Gastrocnemius medialis (tissue), 4 donors: ENCODE measurements at regions not wholly inside any gene's neighbourhood (a gene's known extent, or its start where the extent isn't known, plus 50 kb on each side); places are given as distances from the start of the nearest gene placed in this dataset.
A peak's percentile ranks its signal among the peaks of the same experiment; 100 is the strongest.

Experiments used
- ATAC-seq, 2 donors: fragments of 150-250 bp; one replicate each; pipeline ENCODE4 v1.9.1; 2016
- DNase-seq, 2 donors: peaks; one replicate each; pipeline ENCODE4 v3.0.0-alpha.2; 2019
- H3K27ac ChIP-seq, 4 donors: fragments of 200-600 bp; sonication (generic); 1 replicate in 1 of 4; 2 replicates in 3 of 4; pipeline ENCODE4 v1.5.1; 2016 to 2018; ENCODE audit warnings: mild to moderate bottlenecking in 2 of 4, moderate library complexity in 1 of 4
- H3K27me3 ChIP-seq, 3 donors: fragments of 200-600 bp; sonication (generic) in 2 of 3; 1 replicate in 1 of 3; 2 replicates in 2 of 3; pipeline versions ENCODE4 v1.5.1 to v1.6.0; 2016 to 2019; ENCODE audit warnings: mild to moderate bottlenecking in 1 of 3, moderate library complexity in 1 of 3
- H3K36me3 ChIP-seq, 2 donors: fragments of 200-600 bp; sonication (generic) in 1 of 2; one replicate each; pipeline ENCODE4 v1.5.1; 2017 to 2018
- H3K4me1 ChIP-seq, 2 donors: fragments of 200-600 bp; sonication (generic) in 1 of 2; one replicate each; pipeline ENCODE4 v1.5.1; 2016 to 2017; ENCODE audit warnings: mild to moderate bottlenecking in 2 of 2
- H3K4me3 ChIP-seq, 4 donors: fragments of 200-600 bp; sonication (generic) in 3 of 4; 1 replicate in 1 of 4; 2 replicates in 3 of 4; pipeline ENCODE4 v1.5.1; 2016 to 2019; ENCODE audit warnings: mild to moderate bottlenecking in 2 of 4
- H3K9me3 ChIP-seq, 3 donors: fragments of 200-600 bp; sonication (generic) in 2 of 3; 1 replicate in 1 of 3; 2 replicates in 2 of 3; pipeline ENCODE4 v1.5.1; 2016 to 2019
- CTCF ChIP-seq, 5 experiments: fragments of 450-650 bp in 3 of 5; fragments of 200-600 bp in 2 of 5; sonication (generic) in 2 of 5; IDR thresholded peaks in 4 of 5; conservative IDR thresholded peaks in 1 of 5; 1 replicate in 4 of 5; 2 replicates in 1 of 5; pipeline ENCODE4 v1.5.1; 2016 to 2019; ENCODE audit warnings: antibody characterized with exemption in 5 of 5, mild to moderate bottlenecking in 3 of 5, moderate library complexity in 3 of 5
- POLR2A ChIP-seq, 2 donors: fragments of 450-650 bp; IDR thresholded peaks; one replicate each; pipeline ENCODE4 v1.6.1; 2017; ENCODE audit warnings: antibody characterized with exemption in 2 of 2, mild to moderate bottlenecking in 2 of 2, moderate library complexity in 2 of 2
- in situ Hi-C, 4 donors: fragments of 200-750 bp; cut with MboI; loops; one replicate each; pipeline versions ENCODE4 v1.15.0 to v1.8.0; 2017; ENCODE audit warnings: low sequenced_read_pairs in 4 of 4
- intact Hi-C: fragments of 100-400 bp; cut with DNase I; formaldehyde crosslinking; loops from one replicate; pipeline ENCODE4 v1.15.1; 2023; ENCODE audit warnings: low total_unique reads

- Histone ChIP-seq H3K4me3 (no peak overlapping the region), H3K36me3 (no peaks in the 10 kb centered on the region), H3K27me3 (no peaks in the 10 kb centered on the region), H3K27ac (no peak overlapping the region), H3K4me1 (peaks cover 26 to 37% of the 10 kb centered on the region in 2 donors), H3K9me3 (no peaks in the 10 kb centered on the region)
- intact Hi-C loops, result no loop called here
- TF ChIP-seq POLR2A (IDR thresholded peaks at IDR 0.05), result no peak
- TF ChIP-seq CTCF (IDR thresholded peaks at IDR 0.05 in 4 of 5, conservative IDR thresholded peaks at IDR 0.05 in 1 of 5), result no peak
- in situ Hi-C loops, result no loop called here
- DNase-seq (no peak), ATAC-seq (no peak)
Measured at GRCh38 chr5:143511736-143512135, 108.2 kb upstream of the NR3C1 start.

GRCh38 chr5:143509758-143510221 is 106.3 kb upstream of the NR3C1 start:
- Histone ChIP-seq H3K4me3 (no peak overlapping the region), H3K27ac (no peak overlapping the region), H3K27me3 (no peaks in the 10 kb centered on the region), H3K9me3 (no peaks in the 10 kb centered on the region), H3K4me1 (peaks cover 27 to 28% of the 10 kb centered on the region in 2 donors), H3K36me3 (no peaks in the 10 kb centered on the region)
- DNase-seq, result peak in 1 of 2 donors; percentile 58
- in situ Hi-C loops, result loop anchor here in 1 of 4 donors (10.0 kb wide), 1 partner anchor 485 kb away; no protein-coding TSS in a partner anchor
- peak; percentile 75 to 83 for ATAC-seq
- no peak for TF ChIP-seq POLR2A (IDR thresholded peaks at IDR 0.05)
- no peak for TF ChIP-seq CTCF (IDR thresholded peaks at IDR 0.05 in 4 of 5, conservative IDR thresholded peaks at IDR 0.05 in 1 of 5)
- intact Hi-C loops, result loop anchor here (10.0 kb wide), 1 partner anchor 45 kb away; no protein-coding TSS in a partner anchor

GRCh38 chr5:143506836-143507552 is 103.5 kb upstream of the NR3C1 start:
- ATAC-seq (peak; percentile 93 to 94), DNase-seq (peak in 1 of 2 donors; percentile 39)
- no peaks in the 10 kb centered on the region for H3K9me3 ChIP-seq
- H3K27ac ChIP-seq, result peak overlapping the region; percentile 56 to 70 (median 62)
- H3K27me3 ChIP-seq, result no peaks in the 10 kb centered on the region
- H3K4me1 ChIP-seq, result peaks cover 25 to 28% of the 10 kb centered on the region in 2 donors
- intact Hi-C loops, result loop anchor here (10.0 kb wide), 1 partner anchor 48 kb away; no protein-coding TSS in a partner anchor
- TF ChIP-seq CTCF (IDR thresholded peaks at IDR 0.05 in 4 of 5, conservative IDR thresholded peaks at IDR 0.05 in 1 of 5) (no peak), POLR2A (IDR thresholded peaks at IDR 0.05) (no peak)
- H3K36me3 ChIP-seq, result no peaks in the 10 kb centered on the region
- in situ Hi-C loops, result loop anchor here in 1 of 4 donors (10.0 kb wide), 1 partner anchor 482 kb away; no protein-coding TSS in a partner anchor
- no peak overlapping the region for H3K4me3 ChIP-seq

- H3K27ac ChIP-seq, result no peak overlapping the region
Measured at GRCh38 chr5:143505934-143506333, 102.4 kb upstream of the NR3C1 start.

More at GRCh38 chr5:143505934-143506333, 102.4 kb upstream of the NR3C1 start:
- Histone ChIP-seq H3K4me1 (peaks cover 23 to 28% of the 10 kb centered on the region in 2 donors), H3K4me3 (no peak overlapping the region), H3K36me3 (no peaks in the 10 kb centered on the region), H3K27me3 (no peaks in the 10 kb centered on the region), H3K9me3 (no peaks in the 10 kb centered on the region)
- DNase-seq (no peak), ATAC-seq (no peak)
- intact Hi-C loops (loop anchor here (10.0 kb wide), 1 partner anchor 49 kb away; no protein-coding TSS in a partner anchor), in situ Hi-C loops (loop anchor here in 1 of 4 donors (10.0 kb wide), 1 partner anchor 481 kb away; no protein-coding TSS in a partner anchor)
- TF ChIP-seq POLR2A (IDR thresholded peaks at IDR 0.05), result no peak
- no peak for TF ChIP-seq CTCF (IDR thresholded peaks at IDR 0.05 in 4 of 5, conservative IDR thresholded peaks at IDR 0.05 in 1 of 5)
